ENCODE measurements at regions not wholly inside any gene's neighbourhood (a gene's known extent, or its start where the extent isn't known, plus 50 kb on each side); places are given as distances from the start of the nearest gene placed in this dataset.

GRCh38 chr15:66875588-66876420 is 173.8 kb downstream of the SMAD6 start (continued):
- no peak for TF ChIP-seq USF2 (IDR thresholded peaks at IDR 0.05; ENCODE audit: low read depth, low read length)

- Histone ChIP-seq H3K4me3 (ENCODE audit: insufficient read depth, low read depth, low read length) (no peak overlapping the region), H2BK5ac (ENCODE audit: low read depth, low read length, poor library complexity, severe bottlenecking) (no peak overlapping the region), H3K4ac (ENCODE audit: low read depth, low read length) (no peak overlapping the region), H3K4me1 (ENCODE audit: control insufficient read depth, insufficient read depth, low read length) (no peaks in the 10 kb centered on the region), H2AFZ (replicated peaks; ENCODE audit: low read length, poor library complexity) (no peak overlapping the region), H2AK9ac (replicated peaks; ENCODE audit: low read depth, low read length, poor library complexity) (no peak overlapping the region), H3K36me3 (ENCODE audit: control insufficient read depth, insufficient read depth, low read length) (no peaks in the 10 kb centered on the region), H3K56ac (ENCODE audit: extremely low read depth, insufficient read depth, low read length) (no peak overlapping the region), H3K9me3 (ENCODE audit: control insufficient read depth, insufficient read depth, low read length) (no peaks in the 10 kb centered on the region), H3K18ac (ENCODE audit: low read depth, low read length) (no peak overlapping the region), H3K9me1 (ENCODE audit: insufficient read depth, low read length) (peaks cover 16% of the 10 kb centered on the region), H2BK20ac (ENCODE audit: low read depth, low read length) (no peak overlapping the region), H3K14ac (replicated peaks; ENCODE audit: low read depth, low read length) (no peak overlapping the region), H4K91ac (ENCODE audit: insufficient read depth, low read depth, low read length) (no peak overlapping the region), H3K23ac (ENCODE audit: low read depth, low read length) (no peak overlapping the region), H3K9ac (ENCODE audit: low read depth, low read length) (no peak overlapping the region), H2AK5ac (ENCODE audit: low read depth, low read length) (no peak overlapping the region), H3K27ac (ENCODE audit: insufficient read depth, low read length) (no peak overlapping the region), H3K27me3 (ENCODE audit: control insufficient read depth, insufficient read depth, low read length) (peaks cover 3% of the 10 kb centered on the region), H2BK120ac (ENCODE audit: low read depth, low read length) (no peak overlapping the region), H3K4me2 (ENCODE audit: low read depth, low read length) (no peak overlapping the region), H2BK15ac (ENCODE audit: low read depth, low read length) (no peak overlapping the region), H4K20me1 (ENCODE audit: insufficient read depth, low read length) (peaks cover 9% of the 10 kb centered on the region; the same call in 1 of the 2 replicates), H4K5ac (ENCODE audit: low read depth, low read length) (no peak overlapping the region), H4K8ac (ENCODE audit: low read depth in 2 of 2, low read length in 2 of 2) (no peak overlapping the region), H3K79me1 (ENCODE audit: low read depth in 1 of 2, low read length in 2 of 2) (peaks cover 0 to 3% of the 10 kb centered on the region in 2 experiments; a peak in 1 of 4 replicates)
- ATAC-seq (ENCODE audit: low read depth) = no peak
- dilution Hi-C loops (cut with HindIII; ENCODE audit: low sequenced_read_pairs, unreplicated experiment) = no loop called here
- ChIA-PET CTCF (no interaction called here), POLR2A (ENCODE audit: unreplicated experiment) (interaction anchor here (0.6 kb wide), 1 partner anchor 725 kb away, joined by 4 read pairs; no protein-coding TSS in a partner anchor)
- TF ChIP-seq FOS (IDR thresholded peaks at IDR 0.05; ENCODE audit: low read depth, low read length) (no peak), MXI1 (IDR thresholded peaks at IDR 0.05; ENCODE audit: borderline replicate concordance, low read depth, low read length) (no peak), RCOR1 (IDR thresholded peaks at IDR 0.05; ENCODE audit: insufficient replicate concordance, low read length) (no peak), BHLHE40 (IDR thresholded peaks at IDR 0.05; ENCODE audit: low read depth, low read length) (no peak), CHD1 (IDR thresholded peaks at IDR 0.05; ENCODE audit: low read depth, low read length) (no peak), MAZ (IDR thresholded peaks at IDR 0.05; ENCODE audit: borderline replicate concordance, low read depth, low read length) (no peak), USF2 (IDR thresholded peaks at IDR 0.05; ENCODE audit: low read depth, low read length) (no peak), NFE2L2 (IDR thresholded peaks at IDR 0.05; ENCODE audit: low read depth, low read length) (no peak), POLR2A (IDR thresholded peaks at IDR 0.05; ENCODE audit: low read depth, low read length) (no peak), RFX5 (IDR thresholded peaks at IDR 0.05; ENCODE audit: low read depth, low read length) (no peak), CEBPB (IDR thresholded peaks at IDR 0.05; ENCODE audit: low read depth, low read length) (no peak), ELK1 (IDR thresholded peaks at IDR 0.05; ENCODE audit: borderline replicate concordance, low read depth, low read length) (no peak), SMC3 (IDR thresholded peaks at IDR 0.05; ENCODE audit: low read depth, low read length) (no peak), RAD21 (IDR thresholded peaks at IDR 0.05; ENCODE audit: low read length) (no peak)
- DNase-seq = no peak
- intact Hi-C loops (cut with micrococcal nuclease) = no loop called here
- BruUV-seq (replicated peaks) = no TSS peak
- in situ Hi-C loops (cut with MboI; ENCODE audit: low sequenced_read_pairs) = no loop called here
- 20% methylated on average over 1 of the region's 5 CpGs; no CpG with 5 or more reads in 1 of the 2 experiments for WGBS, 2 experiments (ENCODE audit: extremely low coverage in 2 of 2, insufficient read length in 1 of 2)
Observed at GRCh38 chr15:66876421-66876730, 174.3 kb downstream of the SMAD6 start.
